H9 (cell line): ENCODE measurements at regions not wholly inside any gene's neighbourhood (a gene's known extent, or its start where the extent isn't known, plus 50 kb on each side); places are given as distances from the start of the nearest gene placed in this dataset.

ENCODE experiments used
- DNase-seq: peaks from one replicate; pipeline ENCODE4 v3.0.0-alpha.2; 2017
- H2AFZ ChIP-seq: one replicate; pipeline ENCODE4 v1.6.1; 2013; ENCODE audit warnings: mild to moderate bottlenecking, low read length, control low read depth, moderate library complexity
- H2AK5ac ChIP-seq: 2 replicates; pipeline ENCODE4 v1.6.1; 2013; ENCODE audit warnings: low read length, control low read depth, mixed read lengths; ENCODE audit not compliant: insufficient read length
- H2BK120ac ChIP-seq: one replicate; pipeline ENCODE4 v1.6.1; 2013; ENCODE audit warnings: low read depth, mild to moderate bottlenecking, low read length, control low read depth, inconsistent platforms; ENCODE audit not compliant: poor library complexity, severe bottlenecking
- H2BK12ac ChIP-seq: 2 replicates; pipeline ENCODE4 v1.6.1; 2013; ENCODE audit warnings: low read length, control low read depth, mixed read lengths, low read depth; ENCODE audit not compliant: insufficient read length
- H2BK15ac ChIP-seq: 2 replicates; pipeline ENCODE4 v1.6.1; 2013; ENCODE audit warnings: low read depth, low read length, control low read depth
- H2BK20ac ChIP-seq: one replicate; pipeline ENCODE4 v1.6.1; 2013; ENCODE audit warnings: low read depth, mild to moderate bottlenecking, low read length, control low read depth, inconsistent platforms; ENCODE audit not compliant: poor library complexity, severe bottlenecking
- H2BK5ac ChIP-seq: 2 replicates; pipeline ENCODE4 v1.6.1; 2013; ENCODE audit warnings: low read length, control low read depth, mixed read lengths; ENCODE audit not compliant: insufficient read length
- H3K14ac ChIP-seq: 2 replicates; pipeline ENCODE4 v1.6.1; 2013; ENCODE audit warnings: low read length, control low read depth; ENCODE audit not compliant: insufficient read depth
- H3K18ac ChIP-seq: 2 replicates; pipeline ENCODE4 v1.6.1; 2013; ENCODE audit warnings: low read depth, mild to moderate bottlenecking, mixed read lengths, low read length, control low read depth; ENCODE audit not compliant: insufficient read length
- H3K23ac ChIP-seq: 2 replicates; pipeline ENCODE4 v1.6.1; 2013; ENCODE audit warnings: low read length, control low read depth, mixed read lengths, low read depth; ENCODE audit not compliant: insufficient read length
- H3K23me2 ChIP-seq: 2 replicates; pipeline ENCODE4 v1.6.1; 2013; ENCODE audit warnings: low read depth, mild to moderate bottlenecking, mixed read lengths, low read length, control low read depth; ENCODE audit not compliant: insufficient read length, poor library complexity, severe bottlenecking
- H3K27ac ChIP-seq: 2 replicates; pipeline ENCODE4 v1.5.1; 2013; ENCODE audit warnings: low read length, control low read depth, mixed read lengths, low read depth; ENCODE audit not compliant: insufficient read length
- H3K27me3 ChIP-seq: 2 replicates; pipeline ENCODE4 v1.6.1; 2013; ENCODE audit warnings: low read length, control low read depth, inconsistent platforms; ENCODE audit not compliant: insufficient read depth
- H3K4ac ChIP-seq: 2 replicates; pipeline ENCODE4 v1.6.1; 2013; ENCODE audit warnings: low read depth, mild to moderate bottlenecking, control low read depth, inconsistent platforms, low read length, moderate library complexity
- H3K4me1 ChIP-seq: 2 replicates; pipeline ENCODE4 v1.6.1; 2013; ENCODE audit warnings: low read length, control low read depth, inconsistent platforms; ENCODE audit not compliant: insufficient read depth
- H3K4me2 ChIP-seq: 2 replicates; pipeline ENCODE4 v1.6.1; 2013; ENCODE audit warnings: low read length, control low read depth, mixed read lengths; ENCODE audit not compliant: insufficient read length, insufficient read depth
- H3K56ac ChIP-seq: 2 replicates; pipeline ENCODE4 v1.6.1; 2013; ENCODE audit warnings: low read depth, mild to moderate bottlenecking, mixed read lengths, low read length, control low read depth; ENCODE audit not compliant: insufficient read length
- H3K79me1 ChIP-seq: 2 replicates; pipeline ENCODE4 v1.6.1; 2013; ENCODE audit warnings: low read depth, mild to moderate bottlenecking, moderate library complexity, low read length, control low read depth, inconsistent platforms; ENCODE audit not compliant: insufficient read depth, poor library complexity, severe bottlenecking
- H3K79me2 ChIP-seq: 2 replicates; pipeline ENCODE4 v1.6.1; 2013; ENCODE audit warnings: low read length, control low read depth, inconsistent platforms; ENCODE audit not compliant: insufficient read depth
- H3K9ac ChIP-seq: 2 replicates; pipeline ENCODE4 v1.6.1; 2013; ENCODE audit warnings: low read length, control low read depth, mixed read lengths; ENCODE audit not compliant: insufficient read length; ENCODE audit errors: extremely low read depth
- H3K9me3 ChIP-seq: one replicate; pipeline ENCODE4 v1.6.1; 2013; ENCODE audit warnings: low read depth, low read length, inconsistent platforms; ENCODE audit not compliant: control insufficient read depth
- H3T11ph ChIP-seq: one replicate; pipeline ENCODE4 v1.6.1; 2013; ENCODE audit warnings: mild to moderate bottlenecking, low read length, control low read depth, inconsistent platforms
- H4K20me1 ChIP-seq: one replicate; pipeline ENCODE4 v1.6.1; 2013; ENCODE audit not compliant: control insufficient read depth, insufficient read length, insufficient read depth
- H4K5ac ChIP-seq: 2 replicates; pipeline ENCODE4 v1.6.1; 2013; ENCODE audit warnings: low read depth, mild to moderate bottlenecking, mixed read lengths, low read length, control low read depth; ENCODE audit not compliant: insufficient read length
- H4K8ac ChIP-seq: replicated peaks from 2 replicates; pipeline ENCODE4 v1.6.1; 2013; ENCODE audit warnings: low read length, control low read depth, mixed read lengths, low read depth; ENCODE audit not compliant: insufficient read length
- H4K91ac ChIP-seq: 2 replicates; pipeline ENCODE4 v1.6.1; 2013; ENCODE audit warnings: low read depth, mild to moderate bottlenecking, moderate library complexity, mixed read lengths, low read length, control low read depth; ENCODE audit not compliant: insufficient read length
- H3K27ac Mint-ChIP-seq, 3 experiments: 2 replicates in 2 of 3; 3 replicates in 1 of 3; pipeline ENCODE4 v1.8.0; 2020 to 2021; ENCODE audit warnings: mixed read lengths in 3 of 3, mild to moderate bottlenecking in 1 of 3, moderate library complexity in 1 of 3
- H3K27me3 Mint-ChIP-seq: 2 replicates; pipeline ENCODE4 v1.8.0; 2021; ENCODE audit warnings: low read depth, mild to moderate bottlenecking, moderate library complexity, mixed read lengths
- H3K36me3 Mint-ChIP-seq, 3 experiments: 2 replicates in 2 of 3; 3 replicates in 1 of 3; pipeline ENCODE4 v1.8.0; 2020 to 2021; ENCODE audit warnings: low read depth in 3 of 3, mixed read lengths in 3 of 3; ENCODE audit not compliant: insufficient read depth in 1 of 3
- H3K4me1 Mint-ChIP-seq, 2 experiments: 2 replicates each; pipeline ENCODE4 v1.8.0; 2020; ENCODE audit warnings: mixed read lengths in 2 of 2
- H3K4me3 Mint-ChIP-seq, 2 experiments: 2 replicates in 1 of 2; 3 replicates in 1 of 2; pipeline ENCODE4 v1.8.0; 2020 to 2021; ENCODE audit warnings: mild to moderate bottlenecking in 2 of 2, mixed read lengths in 2 of 2, moderate library complexity in 1 of 2
- H3K9me3 Mint-ChIP-seq, 2 experiments: 2 replicates in 1 of 2; 3 replicates in 1 of 2; pipeline ENCODE4 v1.8.0; 2020; ENCODE audit warnings: mild to moderate bottlenecking in 2 of 2, mixed read lengths in 2 of 2, moderate library complexity in 1 of 2
- WGBS: extraction: QIAGEN DNeasy Blood & Tissue Kit; methylation state at CpG from one replicate; pipeline ENCODE4 v1.1.7; 2013; ENCODE audit warnings: missing lambda C conversion rate, low lambda C conversion rate, mixed read lengths; ENCODE audit not compliant: insufficient read length; ENCODE audit errors: extremely low coverage; 5-methylcytosine and 5-hydroxymethylcytosine counted together
- TF ChIP-seq, protein P1 (sequence below): fragments of 200-600 bp; sonication (generic); conservative IDR thresholded peaks from 3 replicates; pipeline ENCODE4 v1.8.0; 2021; ENCODE audit warnings: antibody characterized with exemption, mild to moderate bottlenecking

DNA sequence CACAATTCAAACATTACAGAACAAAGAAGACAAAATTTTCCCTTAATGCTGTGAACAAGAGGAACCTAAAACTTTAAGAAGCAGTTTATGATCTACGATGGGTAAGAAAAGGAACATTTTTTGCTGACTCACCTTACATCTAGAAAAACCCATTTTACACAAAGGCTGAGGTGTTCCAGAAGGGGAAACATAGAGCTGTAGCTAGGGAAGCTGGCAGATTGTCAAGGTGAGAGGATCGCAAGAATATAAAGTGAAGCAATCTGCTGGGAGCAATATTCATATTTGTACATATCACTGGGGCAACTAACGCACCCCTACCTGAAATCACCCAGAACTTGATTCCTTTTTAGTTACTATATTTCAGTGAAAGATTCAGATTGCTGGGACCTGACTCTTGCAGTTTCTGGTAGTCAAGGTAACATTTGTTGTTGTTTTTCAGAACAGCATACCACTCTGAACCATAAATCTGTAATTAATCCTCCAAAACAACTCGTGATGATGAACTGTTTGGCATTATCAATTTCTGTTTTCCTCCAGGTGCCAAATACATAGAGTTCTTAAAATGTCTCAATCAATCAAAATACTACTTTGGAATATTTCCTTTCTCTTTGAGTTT, 184.1 kb upstream of the LRRC3B start:
- H2AK5ac ChIP-seq = no peak overlapping the region
- no peak overlapping the region for H4K91ac ChIP-seq
- H3K27ac ChIP-seq = no peak overlapping the region
- no peak overlapping the region for H3K4me2 ChIP-seq
- WGBS = no CpG with 5 or more reads among the region's 4 CpGs
- no peaks in the 10 kb centered on the region for H3K9me3 ChIP-seq
- no peak overlapping the region for H2AFZ ChIP-seq
- H3K9ac ChIP-seq = no peak overlapping the region
- no peak overlapping the region for H3K18ac ChIP-seq
- peak overlapping the region; percentile 26 for H2BK20ac ChIP-seq
- H2BK15ac ChIP-seq = no peak overlapping the region
- H4K5ac ChIP-seq = no peak overlapping the region
- H4K20me1 ChIP-seq = no peaks in the 10 kb centered on the region
- TF ChIP-seq, protein P1, sequence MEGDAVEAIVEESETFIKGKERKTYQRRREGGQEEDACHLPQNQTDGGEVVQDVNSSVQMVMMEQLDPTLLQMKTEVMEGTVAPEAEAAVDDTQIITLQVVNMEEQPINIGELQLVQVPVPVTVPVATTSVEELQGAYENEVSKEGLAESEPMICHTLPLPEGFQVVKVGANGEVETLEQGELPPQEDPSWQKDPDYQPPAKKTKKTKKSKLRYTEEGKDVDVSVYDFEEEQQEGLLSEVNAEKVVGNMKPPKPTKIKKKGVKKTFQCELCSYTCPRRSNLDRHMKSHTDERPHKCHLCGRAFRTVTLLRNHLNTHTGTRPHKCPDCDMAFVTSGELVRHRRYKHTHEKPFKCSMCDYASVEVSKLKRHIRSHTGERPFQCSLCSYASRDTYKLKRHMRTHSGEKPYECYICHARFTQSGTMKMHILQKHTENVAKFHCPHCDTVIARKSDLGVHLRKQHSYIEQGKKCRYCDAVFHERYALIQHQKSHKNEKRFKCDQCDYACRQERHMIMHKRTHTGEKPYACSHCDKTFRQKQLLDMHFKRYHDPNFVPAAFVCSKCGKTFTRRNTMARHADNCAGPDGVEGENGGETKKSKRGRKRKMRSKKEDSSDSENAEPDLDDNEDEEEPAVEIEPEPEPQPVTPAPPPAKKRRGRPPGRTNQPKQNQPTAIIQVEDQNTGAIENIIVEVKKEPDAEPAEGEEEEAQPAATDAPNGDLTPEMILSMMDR = no peak
- H3K23me2 ChIP-seq = no peaks in the 10 kb centered on the region
- H3K79me1 ChIP-seq = no peaks in the 10 kb centered on the region
- no peak overlapping the region for H3K14ac ChIP-seq
- H3K4ac ChIP-seq = no peak overlapping the region
- H3K27me3 ChIP-seq = no peaks in the 10 kb centered on the region
- no peak overlapping the region for H3K56ac ChIP-seq
- H2BK12ac ChIP-seq = no peak overlapping the region
- H2BK5ac ChIP-seq = no peak overlapping the region
- no peak overlapping the region for H3K23ac ChIP-seq
- peak overlapping the region in 2 of 3 experiments; percentile 15 to 52; a peak in 1 of 7 replicates for H3K27ac Mint-ChIP-seq
- peak overlapping the region; percentile 36 for H2BK120ac ChIP-seq
- H3K79me2 ChIP-seq = no peaks in the 10 kb centered on the region
- no peak for DNase-seq
- no peaks in the 10 kb centered on the region for H3K4me1 ChIP-seq
- H3K27me3 Mint-ChIP-seq = no peaks in the 10 kb centered on the region
- H3K9me3 Mint-ChIP-seq = no peaks in the 10 kb centered on the region
- H3K4me1 Mint-ChIP-seq = no peaks in the 10 kb centered on the region
- no peak overlapping the region for H3T11ph ChIP-seq
- no peak overlapping the region for H3K4me3 Mint-ChIP-seq
- H3K36me3 Mint-ChIP-seq = no peaks in the 10 kb centered on the region; a peak in 1 of 7 replicates
- H4K8ac ChIP-seq = no peak overlapping the region
